IPS DF 4.7 (cell line): ENCODE measurements at regions not wholly inside any gene's neighbourhood (a gene's known extent, or its start where the extent isn't known, plus 50 kb on each side); places are given as distances from the start of the nearest gene placed in this dataset.
"Not testable (repeated sequence)": the region's sequence is repeated elsewhere in the genome, so short reads cannot be mapped to it uniquely, and the experiment has no call there.

Source experiments
- DNase-seq: peaks from one replicate; pipeline ENCODE4 v3.0.0-alpha.2; 2013; ENCODE audit warnings: low spot score; ENCODE audit errors: extremely low read depth

GRCh38 chr6:134640229-134640628 is 309.7 kb downstream of the ALDH8A1 start:
- no peak for DNase-seq

- DNase-seq: no peak
Observed at GRCh38 chr6:134637847-134638437, 312.0 kb downstream of the ALDH8A1 start.

- no peak for DNase-seq
Observed at GRCh38 chr6:134637282-134637681, 312.6 kb downstream of the ALDH8A1 start.

- no peak for DNase-seq
Observed at GRCh38 chr6:134636186-134636799, 313.6 kb downstream of the ALDH8A1 start.

- DNase-seq: no peak
Observed at GRCh38 chr6:134634966-134635365, 314.9 kb downstream of the ALDH8A1 start.

- no peak for DNase-seq
Observed at GRCh38 chr6:134634466-134634865, 315.4 kb downstream of the ALDH8A1 start.

GRCh38 chr6:134632982-134633940 is 315.3 kb upstream of the SGK1 start:
- not testable (repeated sequence) for DNase-seq

- no peak for DNase-seq
Observed at GRCh38 chr6:134632024-134632423, 314.1 kb upstream of the SGK1 start.

- DNase-seq: no peak
Observed at GRCh38 chr6:134631398-134631924, 313.5 kb upstream of the SGK1 start.

- DNase-seq: no peak
Observed at GRCh38 chr6:134630508-134631121, 312.7 kb upstream of the SGK1 start.

GRCh38 chr6:134628154-134628553 is 310.2 kb upstream of the SGK1 start:
- no peak for DNase-seq

GRCh38 chr6:134627707-134628106 is 309.8 kb upstream of the SGK1 start:
- DNase-seq: no peak

GRCh38 chr6:134626589-134626988 is 308.7 kb upstream of the SGK1 start:
- DNase-seq: no peak

- DNase-seq: no peak
Observed at GRCh38 chr6:134626086-134626485, 308.2 kb upstream of the SGK1 start.

- no peak for DNase-seq
Observed at GRCh38 chr6:134624781-134625180, 306.9 kb upstream of the SGK1 start.

- DNase-seq: no peak
Observed at GRCh38 chr6:134623401-134623800, 305.5 kb upstream of the SGK1 start.

- DNase-seq: no peak
Observed at GRCh38 chr6:134622382-134623173, 304.7 kb upstream of the SGK1 start.

- no peak for DNase-seq
Observed at GRCh38 chr6:134621858-134622257, 303.9 kb upstream of the SGK1 start.

- no peak for DNase-seq
Observed at GRCh38 chr6:134619789-134620188, 301.9 kb upstream of the SGK1 start.

GRCh38 chr6:134619077-134619476 is 301.2 kb upstream of the SGK1 start:
- no peak for DNase-seq
